ENCODE measurements at regions not wholly inside any gene's neighbourhood (a gene's known extent, or its start where the extent isn't known, plus 50 kb on each side); places are given as distances from the start of the nearest gene placed in this dataset.
A peak's percentile ranks its signal among the peaks of the same experiment; 100 is the strongest.

DNA sequence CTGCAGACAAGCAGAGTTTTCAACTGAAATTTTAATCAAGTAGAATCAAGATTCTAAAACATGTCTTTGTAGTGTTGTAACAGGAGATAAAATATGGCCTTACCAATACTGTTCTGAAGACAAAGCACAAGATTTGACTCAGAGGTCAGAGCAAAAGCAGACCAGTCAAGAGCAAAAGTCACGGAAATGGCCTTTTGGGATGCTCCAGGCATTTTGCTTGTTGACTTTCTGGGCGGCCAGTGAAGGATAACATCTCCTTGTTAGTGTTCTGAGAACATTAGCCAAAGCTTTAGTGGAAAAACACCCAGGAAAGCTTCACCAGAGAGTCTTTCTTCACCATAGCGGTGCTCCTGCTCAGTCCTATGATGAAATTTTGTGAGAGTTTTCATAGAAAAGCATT, 590.6 kb downstream of the ARL4A start:
- H3K9me3 ChIP-seq (replicated peaks in 1 of 3) = no peaks in the 10 kb centered on the region
- DNase-seq = no peak
- 11 to 58% (median 25%) methylated on average over 3 of the region's 3 CpGs for WGBS, 4 donors
- TF ChIP-seq POLR2A (IDR thresholded peaks at IDR 0.05) = no peak
- TF ChIP-seq, protein P1, sequence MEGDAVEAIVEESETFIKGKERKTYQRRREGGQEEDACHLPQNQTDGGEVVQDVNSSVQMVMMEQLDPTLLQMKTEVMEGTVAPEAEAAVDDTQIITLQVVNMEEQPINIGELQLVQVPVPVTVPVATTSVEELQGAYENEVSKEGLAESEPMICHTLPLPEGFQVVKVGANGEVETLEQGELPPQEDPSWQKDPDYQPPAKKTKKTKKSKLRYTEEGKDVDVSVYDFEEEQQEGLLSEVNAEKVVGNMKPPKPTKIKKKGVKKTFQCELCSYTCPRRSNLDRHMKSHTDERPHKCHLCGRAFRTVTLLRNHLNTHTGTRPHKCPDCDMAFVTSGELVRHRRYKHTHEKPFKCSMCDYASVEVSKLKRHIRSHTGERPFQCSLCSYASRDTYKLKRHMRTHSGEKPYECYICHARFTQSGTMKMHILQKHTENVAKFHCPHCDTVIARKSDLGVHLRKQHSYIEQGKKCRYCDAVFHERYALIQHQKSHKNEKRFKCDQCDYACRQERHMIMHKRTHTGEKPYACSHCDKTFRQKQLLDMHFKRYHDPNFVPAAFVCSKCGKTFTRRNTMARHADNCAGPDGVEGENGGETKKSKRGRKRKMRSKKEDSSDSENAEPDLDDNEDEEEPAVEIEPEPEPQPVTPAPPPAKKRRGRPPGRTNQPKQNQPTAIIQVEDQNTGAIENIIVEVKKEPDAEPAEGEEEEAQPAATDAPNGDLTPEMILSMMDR (IDR thresholded peaks at IDR 0.05) = no peak
- no peaks in the 10 kb centered on the region for H3K4me1 ChIP-seq (replicated peaks in 1 of 2)
- intact Hi-C loops (cut with DNase I) = no loop called here
- no peaks in the 10 kb centered on the region for H3K27me3 ChIP-seq
- no peaks in the 10 kb centered on the region for H3K36me3 ChIP-seq (replicated peaks in 1 of 2)
- no peak overlapping the region for H3K4me3 ChIP-seq
- no peak overlapping the region for H3K27ac ChIP-seq

DNA sequence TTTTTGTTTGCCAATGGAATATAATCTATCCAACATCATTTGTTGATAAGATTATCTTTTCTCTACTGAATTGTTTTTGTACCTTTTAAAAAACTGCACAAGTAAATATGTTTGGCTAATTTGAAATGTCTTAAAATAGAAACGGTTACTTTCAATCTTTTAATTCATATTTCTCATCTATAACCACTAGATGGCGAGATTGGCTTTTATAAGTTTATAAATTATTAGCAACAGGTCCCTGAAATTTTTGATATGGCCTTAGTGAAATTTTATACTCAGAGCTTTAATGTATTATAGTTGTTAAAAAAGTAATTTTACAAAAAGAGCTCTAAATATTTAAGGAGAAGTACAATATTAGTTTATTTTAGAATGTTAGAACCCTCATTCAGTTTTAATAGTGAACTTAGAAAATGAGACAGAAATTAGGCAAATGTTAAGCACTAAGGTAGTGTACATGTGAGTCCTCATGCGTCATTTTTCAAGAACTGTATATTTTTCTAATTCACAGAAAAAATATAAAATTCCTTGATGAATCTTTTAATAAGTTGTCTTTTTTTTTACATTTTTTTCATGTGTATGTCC, 592.5 kb downstream of the ARL4A start:
- intact Hi-C loops (cut with DNase I) = loop anchor here in 1 of 2 donors (10.0 kb wide), 2 partner anchors 1175 to 1415 kb away; no protein-coding TSS in a partner anchor
- 25 to 30% (median 27%) methylated on average over 3 of the region's 3 CpGs for WGBS, 4 donors
- no peak overlapping the region for H3K27ac ChIP-seq
- no peak for DNase-seq
- no peaks in the 10 kb centered on the region for H3K27me3 ChIP-seq
- no peak overlapping the region for H3K4me3 ChIP-seq
- H3K36me3 ChIP-seq (replicated peaks in 1 of 2) = no peaks in the 10 kb centered on the region
- H3K9me3 ChIP-seq (replicated peaks in 1 of 3) = no peaks in the 10 kb centered on the region
- H3K4me1 ChIP-seq (replicated peaks in 1 of 2) = no peaks in the 10 kb centered on the region
- TF ChIP-seq, protein P1 (IDR thresholded peaks at IDR 0.05) = peak; percentile 8 to 67 (median 42)
- TF ChIP-seq POLR2A (IDR thresholded peaks at IDR 0.05) = no peak

DNA sequence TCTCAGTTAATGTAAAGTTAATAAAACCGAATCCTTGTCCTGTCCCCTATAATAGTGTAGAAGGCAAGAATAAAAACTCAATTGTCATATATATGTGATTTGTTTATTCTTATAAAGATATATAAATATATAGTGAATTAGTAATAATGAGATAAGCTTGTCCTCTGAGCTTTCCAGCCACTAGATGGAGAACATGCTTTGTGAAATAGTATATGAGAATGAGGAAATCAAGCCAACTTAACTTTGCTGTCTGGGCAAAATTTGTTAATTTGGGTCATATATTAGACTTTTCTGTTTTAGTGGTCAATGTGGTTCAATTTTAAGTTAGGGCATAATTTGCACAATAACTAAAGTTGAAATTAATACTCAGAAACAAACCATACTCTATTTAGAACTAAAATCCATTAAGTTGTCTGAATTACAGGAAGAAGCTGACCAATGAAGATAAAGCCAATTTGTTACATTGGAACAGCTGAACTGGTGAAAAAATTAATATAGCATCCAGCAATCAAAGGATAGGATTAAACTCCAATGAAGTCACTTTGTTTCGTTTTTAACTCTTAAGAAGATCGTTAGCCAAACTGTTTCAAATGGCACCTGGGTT, 595.0 kb downstream of the ARL4A start:
- WGBS, 4 donors = 49 to 68% (median 62%) methylated on average over 3 of the region's 3 CpGs
- intact Hi-C loops (cut with DNase I) = loop anchor here in 1 of 2 donors (10.0 kb wide), 2 partner anchors 1172 to 1412 kb away; no protein-coding TSS in a partner anchor
- Histone ChIP-seq H3K36me3 (replicated peaks in 1 of 2) (no peaks in the 10 kb centered on the region), H3K27me3 (no peaks in the 10 kb centered on the region), H3K27ac (no peak overlapping the region), H3K4me1 (replicated peaks in 1 of 2) (no peaks in the 10 kb centered on the region), H3K9me3 (replicated peaks in 1 of 3) (no peaks in the 10 kb centered on the region), H3K4me3 (no peak overlapping the region)
- TF ChIP-seq, protein P1 (IDR thresholded peaks at IDR 0.05) = peak in 2 of 6 experiments; percentile 20 to 25
- no peak for TF ChIP-seq POLR2A (IDR thresholded peaks at IDR 0.05)
- no peak for DNase-seq

DNA sequence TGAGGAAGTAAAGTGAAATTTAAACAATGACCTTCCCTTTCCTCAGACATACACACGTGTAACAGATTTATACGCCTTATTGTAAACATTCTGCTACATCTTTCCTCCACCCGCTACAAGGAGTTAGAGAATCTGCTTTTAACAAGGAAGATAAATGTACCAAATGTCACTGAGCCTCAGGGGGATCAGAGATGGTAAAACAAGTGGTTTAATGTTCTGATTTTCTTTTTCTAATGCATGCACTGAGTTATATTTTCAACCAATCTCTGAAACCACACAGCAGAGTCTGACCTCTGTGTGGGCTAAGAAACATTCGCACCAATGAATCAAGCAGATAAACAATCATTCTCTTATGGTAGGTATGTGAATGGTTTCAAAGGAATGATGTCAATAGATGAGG, 599.5 kb downstream of the ARL4A start:
- no peak overlapping the region for H3K4me3 ChIP-seq
- TF ChIP-seq POLR2A (IDR thresholded peaks at IDR 0.05) = no peak
- TF ChIP-seq, protein P1 (IDR thresholded peaks at IDR 0.05) = no peak
- WGBS, 4 donors = 53 to 62% (median 57%) methylated on average over 4 of the region's 4 CpGs
- no peak overlapping the region for H3K27ac ChIP-seq
- no peaks in the 10 kb centered on the region for H3K9me3 ChIP-seq (replicated peaks in 1 of 3)
- intact Hi-C loops (cut with DNase I) = loop anchor here in 1 of 2 donors (10.0 kb wide), 2 partner anchors 1168 to 1408 kb away; no protein-coding TSS in a partner anchor
- no peaks in the 10 kb centered on the region for H3K36me3 ChIP-seq (replicated peaks in 1 of 2)
- no peaks in the 10 kb centered on the region for H3K27me3 ChIP-seq
- no peaks in the 10 kb centered on the region for H3K4me1 ChIP-seq (replicated peaks in 1 of 2)
- DNase-seq = no peak
